ENCODE measurements at regions not wholly inside any gene's neighbourhood (a gene's known extent, or its start where the extent isn't known, plus 50 kb on each side); places are given as distances from the start of the nearest gene placed in this dataset.

DNA sequence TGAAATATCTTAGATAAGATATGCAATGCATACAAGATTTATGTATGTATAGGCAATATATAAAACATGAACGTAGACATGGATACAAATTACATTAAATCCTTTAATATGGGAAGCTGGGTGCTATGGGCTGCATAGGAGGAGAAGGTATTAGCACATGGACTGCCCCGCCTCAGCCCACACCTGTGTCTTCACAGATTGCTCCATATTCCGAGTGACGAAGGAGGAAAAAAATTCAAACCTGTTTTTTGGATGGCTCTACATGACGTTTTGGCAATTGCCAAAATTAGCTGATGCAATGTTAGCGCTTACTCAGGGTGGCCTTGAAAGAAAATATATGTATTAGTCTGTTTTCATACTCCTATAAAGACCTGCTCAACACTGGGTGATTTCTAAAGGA is 223.4 kb upstream of the SLCO3A1 start:
- Mint-ChIP-seq H3K27me3 (peaks cover 1% of the 10 kb centered on the region), H3K36me3 (ENCODE audit: low read depth) (no peaks in the 10 kb centered on the region), H3K4me3 (no peak overlapping the region), H3K27ac (no peak overlapping the region), H3K4me1 (no peaks in the 10 kb centered on the region), H3K9me3 (no peaks in the 10 kb centered on the region)
- CTCF ChIA-PET: no interaction called here
- TF ChIP-seq, protein P1, sequence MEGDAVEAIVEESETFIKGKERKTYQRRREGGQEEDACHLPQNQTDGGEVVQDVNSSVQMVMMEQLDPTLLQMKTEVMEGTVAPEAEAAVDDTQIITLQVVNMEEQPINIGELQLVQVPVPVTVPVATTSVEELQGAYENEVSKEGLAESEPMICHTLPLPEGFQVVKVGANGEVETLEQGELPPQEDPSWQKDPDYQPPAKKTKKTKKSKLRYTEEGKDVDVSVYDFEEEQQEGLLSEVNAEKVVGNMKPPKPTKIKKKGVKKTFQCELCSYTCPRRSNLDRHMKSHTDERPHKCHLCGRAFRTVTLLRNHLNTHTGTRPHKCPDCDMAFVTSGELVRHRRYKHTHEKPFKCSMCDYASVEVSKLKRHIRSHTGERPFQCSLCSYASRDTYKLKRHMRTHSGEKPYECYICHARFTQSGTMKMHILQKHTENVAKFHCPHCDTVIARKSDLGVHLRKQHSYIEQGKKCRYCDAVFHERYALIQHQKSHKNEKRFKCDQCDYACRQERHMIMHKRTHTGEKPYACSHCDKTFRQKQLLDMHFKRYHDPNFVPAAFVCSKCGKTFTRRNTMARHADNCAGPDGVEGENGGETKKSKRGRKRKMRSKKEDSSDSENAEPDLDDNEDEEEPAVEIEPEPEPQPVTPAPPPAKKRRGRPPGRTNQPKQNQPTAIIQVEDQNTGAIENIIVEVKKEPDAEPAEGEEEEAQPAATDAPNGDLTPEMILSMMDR (IDR thresholded peaks at IDR 0.05): no peak
- ATAC-seq (ENCODE audit: low read depth) (no peak), DNase-seq (no peak)
- intact Hi-C loops (cut with micrococcal nuclease): no loop called here
- POLR2A ChIA-PET: no interaction called here

DNA sequence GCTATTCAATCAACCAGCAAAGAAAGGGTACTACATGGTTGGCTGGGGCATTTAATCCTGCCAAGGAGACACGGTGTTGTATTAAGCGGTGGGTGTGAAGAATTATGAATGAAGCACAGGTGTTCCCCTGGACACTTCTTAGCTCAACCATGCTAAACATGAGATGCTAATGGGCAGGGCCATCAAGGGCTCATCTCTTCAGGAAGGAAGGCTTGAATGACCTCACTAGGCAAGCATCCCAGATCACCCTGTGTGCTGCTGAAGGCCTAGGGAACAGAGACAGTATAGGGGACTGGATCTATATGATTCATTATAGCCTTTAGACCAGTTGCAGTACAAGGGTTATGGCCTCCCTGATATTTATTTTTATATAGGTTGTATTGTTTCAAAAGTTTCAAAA is 221.3 kb upstream of the SLCO3A1 start:
- ATAC-seq (ENCODE audit: low read depth): no peak
- TF ChIP-seq, protein P1 (IDR thresholded peaks at IDR 0.05): no peak
- Mint-ChIP-seq H3K36me3 (ENCODE audit: low read depth) (no peaks in the 10 kb centered on the region), H3K27ac (no peak overlapping the region), H3K4me3 (no peak overlapping the region), H3K27me3 (no peaks in the 10 kb centered on the region), H3K9me3 (no peaks in the 10 kb centered on the region), H3K4me1 (no peaks in the 10 kb centered on the region)
- no peak for DNase-seq
- intact Hi-C loops (cut with micrococcal nuclease): no loop called here
- ChIA-PET CTCF (no interaction called here), POLR2A (no interaction called here)

DNA sequence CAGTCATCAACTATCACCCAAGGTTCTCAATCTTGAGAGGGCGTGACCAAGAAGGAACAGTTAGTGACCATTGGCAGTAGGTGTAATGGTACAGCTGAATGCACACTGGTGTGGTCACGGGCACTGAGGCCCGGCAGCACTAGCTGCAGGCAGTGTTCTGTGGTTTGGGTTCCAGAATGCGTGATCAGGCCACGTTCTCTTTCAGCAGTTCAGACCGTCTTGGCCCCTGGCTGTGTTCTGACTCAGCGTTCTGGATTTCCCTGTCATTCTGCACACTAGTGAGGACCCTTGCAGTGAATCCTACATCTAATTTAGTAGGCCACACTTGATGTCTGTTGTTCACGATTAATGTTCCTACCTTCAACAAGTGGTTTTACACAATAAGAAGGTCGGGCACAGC is 220.5 kb upstream of the SLCO3A1 start:
- TF ChIP-seq, protein P1 (IDR thresholded peaks at IDR 0.05): no peak
- intact Hi-C loops (cut with micrococcal nuclease): no loop called here
- Mint-ChIP-seq H3K4me1 (no peaks in the 10 kb centered on the region), H3K9me3 (peaks cover 4% of the 10 kb centered on the region), H3K4me3 (no peak overlapping the region), H3K36me3 (ENCODE audit: low read depth) (no peaks in the 10 kb centered on the region), H3K27me3 (no peaks in the 10 kb centered on the region), H3K27ac (no peak overlapping the region)
- no peak for ATAC-seq (ENCODE audit: low read depth)
- DNase-seq: no peak
- ChIA-PET CTCF (no interaction called here), POLR2A (no interaction called here)

DNA sequence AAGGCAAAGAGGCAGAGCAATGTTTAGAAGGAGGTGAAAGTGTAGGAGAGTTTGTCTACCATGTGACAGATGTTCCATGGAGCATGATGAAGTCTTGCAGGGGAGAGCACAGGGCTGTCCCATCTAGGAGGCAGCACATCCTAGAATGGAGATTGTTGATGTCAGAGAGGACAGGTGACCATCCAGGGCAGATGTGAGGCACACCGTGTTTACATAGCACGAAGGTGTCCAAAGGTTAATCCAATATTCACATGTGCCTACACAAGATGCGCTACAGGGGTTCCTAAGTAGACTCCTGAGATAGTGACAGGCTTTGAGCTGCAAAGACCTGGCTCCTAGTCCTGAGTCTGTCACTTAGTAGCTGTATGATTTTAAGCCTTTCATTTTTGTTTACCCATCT is 219.3 kb upstream of the SLCO3A1 start:
- ChIA-PET POLR2A (no interaction called here), CTCF (no interaction called here)
- H3K4me1 Mint-ChIP-seq: no peaks in the 10 kb centered on the region
- H3K36me3 Mint-ChIP-seq (ENCODE audit: low read depth): no peaks in the 10 kb centered on the region
- H3K9me3 Mint-ChIP-seq: peaks cover 9% of the 10 kb centered on the region
- intact Hi-C loops (cut with micrococcal nuclease): no loop called here
- TF ChIP-seq, protein P1 (IDR thresholded peaks at IDR 0.05): no peak
- ATAC-seq (ENCODE audit: low read depth) (no peak), DNase-seq (no peak)
- no peak overlapping the region for H3K27ac Mint-ChIP-seq
- no peak overlapping the region for H3K4me3 Mint-ChIP-seq
- H3K27me3 Mint-ChIP-seq: no peaks in the 10 kb centered on the region

DNA sequence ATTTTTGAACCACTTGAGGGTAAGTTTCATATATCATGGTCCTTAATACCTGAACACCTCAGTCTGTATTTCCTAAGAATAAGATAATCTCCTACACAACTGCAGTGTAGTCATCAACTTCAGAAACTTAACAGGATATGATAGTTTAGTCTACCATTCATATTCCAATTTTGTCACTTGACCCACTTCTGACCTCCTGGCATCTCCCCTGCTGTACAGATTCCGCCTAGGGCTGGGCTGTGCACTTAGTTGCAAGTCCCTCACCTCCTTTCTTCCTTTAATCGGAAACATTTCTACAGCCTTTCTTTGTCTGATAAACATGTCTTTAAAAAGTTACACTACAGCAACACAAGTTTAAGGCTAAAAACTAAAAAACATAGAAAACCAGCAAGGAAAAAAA is 218.4 kb upstream of the SLCO3A1 start:
- no peak for ATAC-seq (ENCODE audit: low read depth)
- intact Hi-C loops (cut with micrococcal nuclease): no loop called here
- peaks cover 10% of the 10 kb centered on the region for H3K9me3 Mint-ChIP-seq
- no peak overlapping the region for H3K27ac Mint-ChIP-seq
- DNase-seq: no peak
- ChIA-PET POLR2A (no interaction called here), CTCF (no interaction called here)
- TF ChIP-seq, protein P1 (IDR thresholded peaks at IDR 0.05): no peak
- H3K36me3 Mint-ChIP-seq (ENCODE audit: low read depth): no peaks in the 10 kb centered on the region
- H3K4me3 Mint-ChIP-seq: no peak overlapping the region
- no peaks in the 10 kb centered on the region for H3K27me3 Mint-ChIP-seq
- H3K4me1 Mint-ChIP-seq: no peaks in the 10 kb centered on the region
